Lower leg skin (tissue), 4 donors: ENCODE measurements at regions not wholly inside any gene's neighbourhood (a gene's known extent, or its start where the extent isn't known, plus 50 kb on each side); places are given as distances from the start of the nearest gene placed in this dataset.
"Not testable (repeated sequence)": the region's sequence is repeated elsewhere in the genome, so short reads cannot be mapped to it uniquely, and the experiment has no call there.

ENCODE experiments used
- DNase-seq, 2 donors: peaks; one replicate each; pipeline ENCODE4 v3.0.0-alpha.2; 2019; ENCODE audit warnings: low spot score in 2 of 2
- H3K4me3 ChIP-seq: fragments of 200-600 bp; sonication (generic); 2 replicates; pipeline ENCODE4 v1.5.1; 2017; ENCODE audit warnings: mild to moderate bottlenecking, low read depth; ENCODE audit not compliant: poor library complexity, severe bottlenecking
- CTCF ChIP-seq, 3 donors: fragments of 450-650 bp; IDR thresholded peaks; one replicate each; pipeline ENCODE4 v1.5.1; 2016; ENCODE audit warnings: antibody characterized with exemption in 3 of 3, mild to moderate bottlenecking in 3 of 3, moderate library complexity in 2 of 3
- POLR2A ChIP-seq, 2 donors: fragments of 450-650 bp; IDR thresholded peaks; one replicate each; pipeline ENCODE4 v1.6.1; 2016 to 2017; ENCODE audit warnings: antibody characterized with exemption in 2 of 2, mild to moderate bottlenecking in 1 of 2, moderate library complexity in 1 of 2
- WGBS, 2 donors: methylation state at CpG; one replicate each; pipeline ENCODE4 v1.1.5; 2018; 5-methylcytosine and 5-hydroxymethylcytosine counted together
- intact Hi-C: fragments of 100-400 bp; cut with DNase I; formaldehyde crosslinking; loops from one replicate; pipeline ENCODE4 v1.15.0; 2023; ENCODE audit warnings: low total_unique reads

- H3K4me3 ChIP-seq: no peak overlapping the region
- intact Hi-C loops: no loop called here
- peak in 1 of 2 donors; percentile 79 for DNase-seq
- WGBS, 2 donors: 28 to 51% methylated on average over 17 of the region's 17 CpGs
- no peak for TF ChIP-seq CTCF (IDR thresholded peaks at IDR 0.05)
- TF ChIP-seq POLR2A (IDR thresholded peaks at IDR 0.05): no peak
These were observed 107.9 kb upstream of the ZNF469 start for GRCh38 chr16:88274847-88275246.

GRCh38 chr16:88275336-88276122 is 107.2 kb upstream of the ZNF469 start:
- H3K4me3 ChIP-seq, intact Hi-C loops, DNase-seq: not testable (repeated sequence)
- 89 to 90% methylated on average over 15 to 16 of the region's 21 CpGs for WGBS, 2 donors

GRCh38 chr16:88276123-88276588 is 106.6 kb upstream of the ZNF469 start:
- H3K4me3 ChIP-seq, intact Hi-C loops, DNase-seq: not testable (repeated sequence)
- WGBS, 2 donors: 69 to 75% methylated on average over 7 to 13 of the region's 13 CpGs

GRCh38 chr16:88276591-88276990 is 106.2 kb upstream of the ZNF469 start:
- WGBS, 2 donors: 90 to 92% methylated on average over 18 of the region's 18 CpGs

GRCh38 chr16:88279998-88280397 is 102.8 kb upstream of the ZNF469 start:
- intact Hi-C loops: no loop called here
- WGBS, 2 donors: 89 to 93% methylated on average over 18 of the region's 18 CpGs
- H3K4me3 ChIP-seq: no peak overlapping the region
- DNase-seq: no peak
- TF ChIP-seq CTCF (IDR thresholded peaks at IDR 0.05) (no peak), POLR2A (IDR thresholded peaks at IDR 0.05) (no peak)

More at GRCh38 chr16:88276591-88276990, 106.2 kb upstream of the ZNF469 start:
- intact Hi-C loops: no loop called here
- TF ChIP-seq POLR2A (IDR thresholded peaks at IDR 0.05) (no peak), CTCF (IDR thresholded peaks at IDR 0.05) (no peak)
- DNase-seq: no peak
- H3K4me3 ChIP-seq: no peak overlapping the region

GRCh38 chr16:88281858-88282563 is 100.7 kb upstream of the ZNF469 start:
- intact Hi-C loops: no loop called here

More at GRCh38 chr16:88281858-88282563, 100.7 kb upstream of the ZNF469 start:
- DNase-seq: no peak
- 63 to 75% methylated on average over 9 of the region's 9 CpGs for WGBS, 2 donors
- H3K4me3 ChIP-seq: no peak overlapping the region
- TF ChIP-seq POLR2A (IDR thresholded peaks at IDR 0.05) (no peak), CTCF (IDR thresholded peaks at IDR 0.05) (no peak)
